C4-2B (cell line): ENCODE measurements at regions not wholly inside any gene's neighbourhood (a gene's known extent, or its start where the extent isn't known, plus 50 kb on each side); places are given as distances from the start of the nearest gene placed in this dataset.

ENCODE experiments used
- H3K27ac ChIP-seq: fragments of 450-650 bp; 2 replicates; pipeline ENCODE4 v1.5.1; 2017
- CTCF ChIP-seq: fragments of 450-650 bp; conservative IDR thresholded peaks from 2 replicates; pipeline ENCODE4 v1.5.1; 2017; ENCODE audit warnings: mild to moderate bottlenecking
- ZFX ChIP-seq: fragments of 450-650 bp; IDR thresholded peaks from 2 replicates; pipeline ENCODE4 v1.6.1; 2017

- TF ChIP-seq ZFX (no peak), CTCF (no peak)
- no peak overlapping the region for H3K27ac ChIP-seq
Measured at GRCh38 chr5:2575871-2576270, 175.6 kb downstream of the IRX2 start.

- TF ChIP-seq CTCF (no peak), ZFX (no peak)
Measured at GRCh38 chr5:2575292-2575691, 176.2 kb downstream of the IRX2 start.

GRCh38 chr5:2574155-2574554 is 177.3 kb downstream of the IRX2 start:
- TF ChIP-seq ZFX (no peak), CTCF (no peak)

More at GRCh38 chr5:2575292-2575691, 176.2 kb downstream of the IRX2 start:
- no peak overlapping the region for H3K27ac ChIP-seq

DNA sequence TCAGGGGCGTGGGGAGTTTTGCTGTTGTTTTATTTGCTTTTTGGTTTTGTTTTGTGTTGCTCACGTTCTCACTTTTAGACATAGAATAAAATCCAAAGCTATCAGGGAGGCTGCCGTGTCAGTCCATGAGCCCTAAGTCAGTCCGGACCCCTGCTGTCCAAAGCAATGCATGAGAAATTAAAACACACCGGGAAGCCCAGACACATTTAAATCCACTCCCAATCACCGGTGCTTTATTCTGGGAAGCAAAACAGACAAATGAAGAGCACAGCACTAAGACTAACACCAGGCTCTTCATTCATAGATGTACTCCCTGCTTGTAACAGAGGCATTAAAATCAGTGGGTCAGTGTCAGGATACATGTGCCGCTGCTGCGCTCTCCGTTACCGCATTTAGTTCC is 180.9 kb downstream of the IRX2 start:
- TF ChIP-seq CTCF (no peak), ZFX (no peak)

More at GRCh38 chr5:2574155-2574554, 177.3 kb downstream of the IRX2 start:
- no peak overlapping the region for H3K27ac ChIP-seq

GRCh38 chr5:2569774-2570542 is 181.5 kb downstream of the IRX2 start:
- no peak for TF ChIP-seq ZFX
- no peak for TF ChIP-seq CTCF

More for the DNA sequence above, 180.9 kb downstream of the IRX2 start:
- no peak overlapping the region for H3K27ac ChIP-seq

DNA sequence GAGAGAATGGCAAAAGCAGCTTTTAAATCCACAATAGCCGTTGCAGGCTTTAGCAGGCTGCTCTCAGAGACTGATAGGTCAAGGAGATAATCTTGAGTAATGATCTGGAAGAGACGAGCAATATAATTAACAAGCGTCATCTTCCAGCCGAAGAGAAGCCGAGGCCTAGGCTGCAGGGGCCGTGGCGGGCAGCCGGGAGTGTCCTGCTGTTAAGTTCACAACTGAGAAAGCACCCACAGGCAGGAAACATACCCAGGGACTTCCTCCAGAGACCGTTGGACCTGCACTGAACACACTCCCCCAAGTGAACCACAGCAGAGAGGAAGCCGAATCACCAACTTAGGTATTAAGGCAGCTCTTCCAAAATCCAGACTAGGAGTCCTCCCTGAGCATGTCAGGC is 182.3 kb downstream of the IRX2 start:
- TF ChIP-seq ZFX (no peak), CTCF (no peak)
- no peak overlapping the region for H3K27ac ChIP-seq

More at GRCh38 chr5:2569774-2570542, 181.5 kb downstream of the IRX2 start:
- no peak overlapping the region for H3K27ac ChIP-seq

- H3K27ac ChIP-seq = no peak overlapping the region
- TF ChIP-seq CTCF (no peak), ZFX (no peak)
Measured at GRCh38 chr5:2566284-2566683, 185.2 kb downstream of the IRX2 start.
